Gastroesophageal sphincter (tissue), 4 donors: ENCODE measurements at regions not wholly inside any gene's neighbourhood (a gene's known extent, or its start where the extent isn't known, plus 50 kb on each side); places are given as distances from the start of the nearest gene placed in this dataset.
A peak's percentile ranks its signal among the peaks of the same experiment; 100 is the strongest.

Source experiments
- ATAC-seq: fragments of 150-250 bp; one replicate; pipeline ENCODE4 v1.9.1; 2016; ENCODE audit warnings: mild to moderate bottlenecking, moderate library complexity
- H3K27ac ChIP-seq, 4 donors: fragments of 200-600 bp; sonication (generic) in 3 of 4; 1 replicate in 3 of 4; 2 replicates in 1 of 4; pipeline ENCODE4 v1.5.1; 2016 to 2019
- H3K27me3 ChIP-seq: fragments of 200-600 bp; sonication (generic); one replicate; pipeline ENCODE4 v1.5.1; 2019
- H3K36me3 ChIP-seq, 2 donors: fragments of 200-600 bp; sonication (generic); one replicate each; pipeline ENCODE4 v1.5.1; 2019; ENCODE audit warnings: control low read depth in 1 of 2
- H3K4me1 ChIP-seq, 3 donors: fragments of 200-600 bp; sonication (generic); 1 replicate in 2 of 3; 2 replicates in 1 of 3; pipeline ENCODE4 v1.5.1; 2016 to 2019; ENCODE audit warnings: control low read depth in 2 of 3
- H3K4me3 ChIP-seq, 2 donors: fragments of 200-600 bp; sonication (generic); one replicate each; pipeline ENCODE4 v1.5.1; 2019; ENCODE audit warnings: mild to moderate bottlenecking in 1 of 2, moderate library complexity in 1 of 2
- H3K9me3 ChIP-seq, 3 donors: fragments of 200-600 bp; sonication (generic); one replicate each; pipeline ENCODE4 v1.5.1; 2017 to 2019; ENCODE audit warnings: control low read depth in 2 of 3
- CTCF ChIP-seq, 4 experiments: fragments of 200-600 bp in 2 of 4; fragments of 450-650 bp in 2 of 4; sonication (generic) in 1 of 4; IDR thresholded peaks; one replicate each; pipeline ENCODE4 v1.5.1; 2017 to 2019; ENCODE audit warnings: antibody characterized with exemption in 4 of 4, mild to moderate bottlenecking in 2 of 4, moderate library complexity in 2 of 4
- EP300 ChIP-seq: sonication (generic); formaldehyde crosslinking; IDR thresholded peaks from one replicate; pipeline ENCODE4 v1.6.1; 2017; ENCODE audit warnings: antibody characterized with exemption, mild to moderate bottlenecking
- POLR2A ChIP-seq, 2 donors: fragments of 450-650 bp; IDR thresholded peaks; one replicate each; pipeline ENCODE4 v1.6.1; 2017; ENCODE audit warnings: antibody characterized with exemption in 2 of 2, mild to moderate bottlenecking in 2 of 2, moderate library complexity in 1 of 2
- POLR2AphosphoS5 ChIP-seq: sonication (generic); formaldehyde crosslinking; IDR thresholded peaks from one replicate; pipeline ENCODE4 v1.6.1; 2017; ENCODE audit warnings: antibody characterized with exemption
- WGBS, 2 donors: methylation state at CpG; one replicate each; pipeline ENCODE4 v1.1.5; 2018; ENCODE audit warnings: low coverage in 1 of 2; 5-methylcytosine and 5-hydroxymethylcytosine counted together

DNA sequence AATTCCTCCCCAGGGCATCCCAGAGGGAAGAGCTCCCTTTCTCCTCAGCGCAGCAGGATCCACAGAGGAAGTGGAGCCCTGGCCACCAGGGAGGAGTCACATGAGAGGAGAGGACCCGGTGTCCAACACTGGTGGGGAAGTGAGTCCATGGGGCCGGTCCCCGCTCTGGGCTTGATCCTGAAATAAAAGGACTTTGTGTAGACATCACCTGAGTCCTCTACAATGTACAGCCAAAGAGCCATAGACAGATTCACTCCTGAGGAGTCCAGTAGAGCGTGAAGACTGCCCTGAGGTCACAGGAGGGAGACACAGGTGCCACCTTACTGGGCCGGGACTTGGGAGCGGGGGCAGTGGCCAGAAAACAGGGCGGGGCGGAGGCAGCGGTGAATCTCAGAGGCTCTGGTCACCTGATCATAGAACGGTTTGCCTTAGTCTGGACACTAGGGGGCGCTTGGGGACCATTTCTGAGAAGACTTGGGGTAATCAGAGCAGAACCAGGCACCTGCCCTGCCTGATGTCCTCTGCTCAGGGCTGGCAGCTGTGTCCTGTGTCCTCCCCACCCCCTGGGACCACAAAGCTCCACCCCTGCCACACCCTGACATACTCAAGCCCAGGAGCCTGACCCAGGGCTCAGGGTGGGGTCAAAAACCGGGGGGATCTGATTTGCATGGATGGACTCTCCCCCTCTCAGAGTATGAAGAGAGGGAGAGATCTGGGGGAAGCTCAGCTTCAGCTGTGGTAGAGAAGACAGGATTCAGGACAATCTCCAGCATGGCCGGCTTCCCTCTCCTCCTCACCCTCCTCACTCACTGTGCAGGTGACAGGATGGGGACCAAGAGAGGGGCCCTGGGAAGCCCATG is 112.7 kb downstream of the VPREB1 start:
- WGBS, 2 donors = 20% methylated on average over 4 of the region's 14 CpGs; no CpG with 5 or more reads in 1 of the 2 donors
- H3K4me1 ChIP-seq = no peaks in the 10 kb centered on the region
- H3K27ac ChIP-seq = no peak overlapping the region
- H3K9me3 ChIP-seq = no peaks in the 10 kb centered on the region
- H3K36me3 ChIP-seq = no peaks in the 10 kb centered on the region
- TF ChIP-seq POLR2AphosphoS5 = no peak
- peak in 3 of 4 experiments; percentile 33 to 59 (median 47) for TF ChIP-seq CTCF (IDR thresholded peaks at IDR 0.05)
- peak; percentile 57 for ATAC-seq
- H3K27me3 ChIP-seq = peaks cover 46% of the 10 kb centered on the region
- no peak overlapping the region for H3K4me3 ChIP-seq

- WGBS, 2 donors = no CpG with 5 or more reads among the region's 4 CpGs
- H3K27me3 ChIP-seq = peaks cover 54% of the 10 kb centered on the region
- ATAC-seq = no peak
Observed at GRCh38 chr22:22358152-22358551, 113.6 kb downstream of the VPREB1 start.

GRCh38 chr22:22358686-22359085 is 114.1 kb downstream of the VPREB1 start:
- no peaks in the 10 kb centered on the region for H3K4me1 ChIP-seq
- no peak for TF ChIP-seq POLR2AphosphoS5
- no peak for TF ChIP-seq CTCF (IDR thresholded peaks at IDR 0.05)
- no peak for TF ChIP-seq EP300
- no peak for TF ChIP-seq POLR2A (IDR thresholded peaks at IDR 0.05)
- peaks cover 59% of the 10 kb centered on the region for H3K27me3 ChIP-seq
- H3K9me3 ChIP-seq = no peaks in the 10 kb centered on the region
- H3K36me3 ChIP-seq = no peaks in the 10 kb centered on the region
- H3K4me3 ChIP-seq = no peak overlapping the region
- ATAC-seq = no peak
- H3K27ac ChIP-seq = no peak overlapping the region
- WGBS, 2 donors = 14 to 33% methylated on average over 2 of the region's 2 CpGs

More at GRCh38 chr22:22358152-22358551, 113.6 kb downstream of the VPREB1 start:
- H3K36me3 ChIP-seq = no peaks in the 10 kb centered on the region
- no peaks in the 10 kb centered on the region for H3K4me1 ChIP-seq
- H3K27ac ChIP-seq = no peak overlapping the region
- no peaks in the 10 kb centered on the region for H3K9me3 ChIP-seq
- no peak overlapping the region for H3K4me3 ChIP-seq
- TF ChIP-seq EP300 (no peak), POLR2A (IDR thresholded peaks at IDR 0.05) (no peak), CTCF (IDR thresholded peaks at IDR 0.05) (no peak), POLR2AphosphoS5 (no peak)

- no peaks in the 10 kb centered on the region for H3K9me3 ChIP-seq
- H3K27ac ChIP-seq = no peak overlapping the region
- peaks cover 60% of the 10 kb centered on the region for H3K27me3 ChIP-seq
- no peaks in the 10 kb centered on the region for H3K4me1 ChIP-seq
- H3K4me3 ChIP-seq = no peak overlapping the region
- no peak for ATAC-seq
- H3K36me3 ChIP-seq = no peaks in the 10 kb centered on the region
- WGBS, 2 donors = 79 to 100% methylated on average over 1 to 2 of the region's 2 CpGs
- no peak for TF ChIP-seq CTCF (IDR thresholded peaks at IDR 0.05)
- TF ChIP-seq POLR2A (IDR thresholded peaks at IDR 0.05) = no peak
- no peak for TF ChIP-seq POLR2AphosphoS5
- TF ChIP-seq EP300 = no peak
Observed at GRCh38 chr22:22359465-22359864, 114.9 kb downstream of the VPREB1 start.

DNA sequence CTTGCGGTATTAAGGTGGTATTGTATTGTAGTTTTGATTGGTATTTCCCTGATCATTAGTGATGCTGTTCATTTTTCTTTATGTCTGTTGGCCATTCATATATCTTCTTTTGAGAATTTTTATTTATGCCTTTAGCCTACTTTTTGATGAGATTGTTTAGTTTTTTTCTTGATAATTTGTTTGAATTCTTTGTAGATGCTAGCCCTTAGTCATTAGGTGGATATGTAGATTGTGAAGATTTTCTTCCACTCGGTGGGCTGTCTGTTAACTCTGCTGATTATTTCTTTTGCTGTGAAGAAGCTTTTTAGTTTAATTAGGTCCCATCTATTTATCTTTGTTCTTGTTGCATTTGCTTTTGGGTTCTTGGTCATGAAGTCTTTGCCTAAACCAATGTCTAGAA is 115.4 kb downstream of the VPREB1 start:
- 76 to 78% methylated on average over 2 of the region's 2 CpGs for WGBS, 2 donors
- Histone ChIP-seq H3K27me3 (peaks cover 60% of the 10 kb centered on the region), H3K27ac (no peak overlapping the region), H3K4me3 (no peak overlapping the region), H3K36me3 (no peaks in the 10 kb centered on the region), H3K4me1 (no peaks in the 10 kb centered on the region), H3K9me3 (no peaks in the 10 kb centered on the region)
- ATAC-seq = no peak
- TF ChIP-seq EP300 = no peak
- TF ChIP-seq POLR2A (IDR thresholded peaks at IDR 0.05) = no peak
- TF ChIP-seq POLR2AphosphoS5 = no peak
- TF ChIP-seq CTCF (IDR thresholded peaks at IDR 0.05) = no peak
